H1 (cell line): ENCODE measurements at regions not wholly inside any gene's neighbourhood (a gene's known extent, or its start where the extent isn't known, plus 50 kb on each side); places are given as distances from the start of the nearest gene placed in this dataset.

Experiments used
- CTCF ChIA-PET: fragments of 300-600 bp; sonication (Branson Sonifier 250); formaldehyde crosslinking; loops from one replicate; lab custom pipeline; 2021; ENCODE audit not compliant: partially characterized antibody; lab: Charles Lee
- POLR2A ChIA-PET: fragments of 300-600 bp; sonication (Branson Sonifier 250); formaldehyde crosslinking; loops from one replicate; lab custom pipeline; 2021; ENCODE audit warnings: inconsistent platforms; ENCODE audit not compliant: partially characterized antibody; lab: Charles Lee
- DNase-seq, 2 experiments: peaks; one replicate each; pipeline versions ENCODE4 v3.0.0 to v3.0.0-alpha.2; 2010 to 2022; ENCODE audit warnings: low spot score in 2 of 2, low read depth in 1 of 2, mixed read lengths in 1 of 2
- FAIRE-seq: peaks from 2 replicates; lab custom pipeline; 2011; peaks lifted over from hg19 to GRCh38; lab: Jason Lieb, UNC
- H2AFZ ChIP-seq: 2 replicates; pipeline ENCODE4 v1.8.1; 2012; ENCODE audit warnings: low read length, inconsistent platforms
- H2AK5ac ChIP-seq: 2 replicates; pipeline ENCODE4 v1.6.1; 2013; ENCODE audit warnings: low read depth, low read length
- H2BK120ac ChIP-seq: replicated peaks from 2 replicates; pipeline ENCODE3; 2013; ENCODE audit warnings: low read depth, low read length, inconsistent platforms
- H2BK12ac ChIP-seq: 2 replicates; pipeline ENCODE4 v1.6.1; 2013; ENCODE audit warnings: low read depth, low read length
- H2BK15ac ChIP-seq: 2 replicates; pipeline ENCODE4 v1.6.1; 2013; ENCODE audit warnings: low read length
- H2BK20ac ChIP-seq: 2 replicates; pipeline ENCODE4 v1.6.1; 2013; ENCODE audit warnings: low read length
- H2BK5ac ChIP-seq: 2 replicates; pipeline ENCODE4 v1.6.1; 2013; ENCODE audit warnings: low read depth, low read length
- H3K14ac ChIP-seq: 2 replicates; pipeline ENCODE4 v1.6.1; 2013; ENCODE audit warnings: inconsistent platforms; ENCODE audit not compliant: insufficient read length
- H3K18ac ChIP-seq: 2 replicates; pipeline ENCODE4 v1.6.1; 2013; ENCODE audit warnings: low read length; ENCODE audit errors: extremely low read depth
- H3K23ac ChIP-seq: 2 replicates; pipeline ENCODE4 v1.6.1; 2013; ENCODE audit warnings: inconsistent platforms; ENCODE audit not compliant: insufficient read length
- H3K23me2 ChIP-seq: 2 replicates; pipeline ENCODE4 v1.6.1; 2013; ENCODE audit warnings: low read depth, low read length
- H3K27ac ChIP-seq: 2 replicates; pipeline ENCODE4 v1.6.1; 2011; ENCODE audit warnings: low read depth, low read length, inconsistent platforms
- H3K27me3 ChIP-seq, 4 experiments: replicated peaks in 1 of 4; 1 replicate in 1 of 4; 2 replicates in 3 of 4; pipeline versions ENCODE4 v1.6.1 to v1.8.1; 2011 to 2013; ENCODE audit warnings: low read length in 3 of 4, mild to moderate bottlenecking in 3 of 4, inconsistent platforms in 2 of 4, mixed read lengths in 2 of 4, moderate library complexity in 1 of 4; ENCODE audit not compliant: control insufficient read depth in 3 of 4, insufficient read depth in 3 of 4; ENCODE audit errors: extremely low read depth in 1 of 4
- H3K36me3 ChIP-seq, 4 experiments: 2 replicates each; pipeline versions ENCODE4 v1.6.1 to v1.8.1; 2011 to 2013; ENCODE audit warnings: mild to moderate bottlenecking in 4 of 4, low read length in 3 of 4, moderate library complexity in 2 of 4, control low read depth in 1 of 4, inconsistent platforms in 1 of 4; ENCODE audit not compliant: insufficient read depth in 4 of 4, control insufficient read depth in 2 of 4
- H3K4ac ChIP-seq: replicated peaks from 2 replicates; pipeline ENCODE3; 2013; ENCODE audit warnings: low read length, low read depth, mixed read lengths, inconsistent platforms; ENCODE audit not compliant: insufficient read length
- H3K4me1 ChIP-seq, 4 experiments: replicated peaks in 1 of 4; 1 replicate in 1 of 4; 2 replicates in 3 of 4; pipeline versions ENCODE4 v1.6.1 to v1.8.1; 2011 to 2013; ENCODE audit warnings: low read length in 3 of 4, inconsistent platforms in 2 of 4, mixed read lengths in 1 of 4; ENCODE audit not compliant: insufficient read depth in 4 of 4, control insufficient read depth in 3 of 4
- H3K4me2 ChIP-seq, 2 experiments: 2 replicates each; pipeline versions ENCODE4 v1.6.1 to v1.8.1; 2011 to 2013; ENCODE audit warnings: low read depth in 2 of 2, low read length in 2 of 2, control low read depth in 1 of 2, inconsistent platforms in 1 of 2, mild to moderate bottlenecking in 1 of 2; ENCODE audit not compliant: insufficient read depth in 1 of 2
- H3K4me3 ChIP-seq, 4 experiments: fragments of 200-600, 300-600 bp in 1 of 4; sonication (generic), shearing (Covaris generic), sonication (Bioruptor Twin) in 1 of 4; 2 replicates each; pipeline versions ENCODE4 v1.5.1 to v1.8.1; 2011 to 2016; ENCODE audit warnings: low read length in 4 of 4, low read depth in 3 of 4, control low read depth in 2 of 4, inconsistent platforms in 2 of 4, mild to moderate bottlenecking in 2 of 4, mixed read lengths in 1 of 4, moderate library complexity in 1 of 4; ENCODE audit not compliant: insufficient read depth in 2 of 4; ENCODE audit errors: extremely low read depth in 1 of 4
- H3K56ac ChIP-seq: replicated peaks from 2 replicates; pipeline ENCODE3; 2013; ENCODE audit warnings: low read depth, mild to moderate bottlenecking, mixed read lengths, low read length, inconsistent platforms; ENCODE audit not compliant: insufficient read length
- H3K79me1 ChIP-seq: 2 replicates; pipeline ENCODE4 v1.6.1; 2013; ENCODE audit warnings: low read depth, low read length, control low read depth
- H3K79me2 ChIP-seq, 2 experiments: 2 replicates each; pipeline versions ENCODE4 v1.6.1 to v1.8.1; 2012 to 2013; ENCODE audit warnings: low read length in 2 of 2, mild to moderate bottlenecking in 2 of 2, inconsistent platforms in 1 of 2; ENCODE audit not compliant: insufficient read depth in 2 of 2, control insufficient read depth in 1 of 2
- H3K9ac ChIP-seq, 4 experiments: replicated peaks in 1 of 4; 1 replicate in 1 of 4; 2 replicates in 3 of 4; pipeline versions ENCODE4 v1.6.1 to v1.8.1; 2011 to 2013; ENCODE audit warnings: low read depth in 3 of 4, low read length in 3 of 4, control low read depth in 2 of 4, mild to moderate bottlenecking in 2 of 4, moderate library complexity in 2 of 4, inconsistent platforms in 1 of 4; ENCODE audit errors: extremely low read depth in 1 of 4
- H3K9me3 ChIP-seq, 2 experiments: 2 replicates each; pipeline versions ENCODE4 v1.6.1 to v1.8.1; 2012 to 2013; ENCODE audit warnings: mild to moderate bottlenecking in 2 of 2, moderate library complexity in 2 of 2, control low read depth in 1 of 2, inconsistent platforms in 1 of 2, low read depth in 1 of 2, low read length in 1 of 2, mixed read lengths in 1 of 2; ENCODE audit not compliant: insufficient read depth in 2 of 2
- H4K20me1 ChIP-seq, 2 experiments: replicated peaks in 1 of 2; 2 replicates each; pipeline versions ENCODE3 to v1.8.1; 2011 to 2013; ENCODE audit warnings: inconsistent platforms in 2 of 2, low read length in 2 of 2, mild to moderate bottlenecking in 1 of 2; ENCODE audit not compliant: insufficient read depth in 2 of 2, control insufficient read depth in 1 of 2
- H4K5ac ChIP-seq: 2 replicates; pipeline ENCODE4 v1.6.1; 2013; ENCODE audit warnings: low read length, low read depth, mixed read lengths, inconsistent platforms; ENCODE audit not compliant: insufficient read length
- H4K8ac ChIP-seq: 2 replicates; pipeline ENCODE4 v1.8.0; 2013; ENCODE audit warnings: mild to moderate bottlenecking, moderate library complexity, low read length, inconsistent platforms; ENCODE audit not compliant: insufficient read depth; ENCODE audit errors: extremely low read depth
- H4K91ac ChIP-seq: replicated peaks from 2 replicates; pipeline ENCODE3; 2013; ENCODE audit warnings: low read length, mixed read lengths, inconsistent platforms; ENCODE audit not compliant: insufficient read length
- MAX ChIP-seq: IDR thresholded peaks from 2 replicates; pipeline ENCODE4 v1.6.1; 2012; ENCODE audit warnings: inconsistent platforms
- SUZ12 ChIP-seq: fragments of 200-600 bp; sonication (generic); IDR thresholded peaks from 2 replicates; pipeline ENCODE4 v1.6.1; 2012; ENCODE audit warnings: mild to moderate bottlenecking, inconsistent platforms, low read length, moderate library complexity, mixed read lengths
- USF2 ChIP-seq: IDR thresholded peaks from 2 replicates; pipeline ENCODE4 v1.6.1; 2011; ENCODE audit warnings: low read length, improper control_type of control experiment
- WGBS, 2 experiments: shearing (Covaris generic) in 1 of 2; methylation state at CpG; one replicate each; pipeline versions ENCODE4 v1.1.6 to v1.1.7; 2013 to 2015; ENCODE audit warnings: low lambda C conversion rate in 2 of 2, mixed read lengths in 2 of 2, inconsistent platforms in 1 of 2, low coverage in 1 of 2, missing lambda C conversion rate in 1 of 2; ENCODE audit not compliant: insufficient replicate concordance in 2 of 2, insufficient coverage in 1 of 2, insufficient read length in 1 of 2; ENCODE audit errors: extremely low coverage in 1 of 2, missing lambda C conversion rate in 1 of 2; 5-methylcytosine and 5-hydroxymethylcytosine counted together

DNA sequence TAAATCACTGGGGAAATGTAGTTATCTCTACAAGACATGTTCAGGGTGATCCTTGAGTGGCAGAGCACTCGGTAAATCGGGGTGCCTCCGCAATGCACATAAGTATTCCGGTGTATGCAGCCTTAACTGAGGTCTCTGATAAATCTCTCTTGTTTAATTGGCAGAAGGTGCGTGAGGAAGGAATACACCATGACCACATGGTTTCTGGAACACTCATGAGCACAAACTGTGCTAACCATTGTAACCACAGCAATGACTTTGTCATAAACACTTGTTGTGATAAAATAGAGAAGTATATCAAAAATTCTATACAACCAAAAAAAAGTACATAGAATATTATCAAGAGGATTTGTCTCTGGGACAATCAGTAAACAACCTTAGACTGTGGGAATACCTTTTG, 146.8 kb upstream of the DIO2 start:
- Histone ChIP-seq H3K18ac (no peak overlapping the region), H2BK5ac (no peak overlapping the region), H3K4me3 (no peak overlapping the region), H3K9ac (no peak overlapping the region), H3K56ac (no peak overlapping the region), H3K36me3 (no peaks in the 10 kb centered on the region), H4K5ac (no peak overlapping the region), H3K14ac (no peak overlapping the region), H2AK5ac (no peak overlapping the region), H3K79me1 (no peaks in the 10 kb centered on the region), H3K27me3 (peaks cover 0 to 1% (median 0%) of the 10 kb centered on the region in 4 experiments; a peak in 1 of 7 replicates), H3K27ac (no peak overlapping the region), H3K4me2 (no peak overlapping the region), H3K4ac (no peak overlapping the region), H4K91ac (no peak overlapping the region), H2BK12ac (no peak overlapping the region), H3K23me2 (no peaks in the 10 kb centered on the region), H3K9me3 (no peaks in the 10 kb centered on the region), H2BK120ac (no peak overlapping the region), H4K8ac (no peak overlapping the region), H3K79me2 (no peaks in the 10 kb centered on the region), H2BK20ac (no peak overlapping the region), H3K4me1 (no peaks in the 10 kb centered on the region), H4K20me1 (no peaks in the 10 kb centered on the region), H3K23ac (no peak overlapping the region), H2BK15ac (no peak overlapping the region), H2AFZ (no peak overlapping the region)
- DNase-seq, result no peak
- POLR2A ChIA-PET, result no interaction called here
- CTCF ChIA-PET, result no interaction called here
- no peak for FAIRE-seq
- WGBS, 2 experiments, result 88% methylated on average over 5 of the region's 5 CpGs; no CpG with 5 or more reads in 1 of the 2 experiments
- TF ChIP-seq MAX (no peak), USF2 (no peak), SUZ12 (no peak)
